HG03342 (cell line): ENCODE measurements at regions not wholly inside any gene's neighbourhood (a gene's known extent, or its start where the extent isn't known, plus 50 kb on each side); places are given as distances from the start of the nearest gene placed in this dataset.
A peak's percentile ranks its signal among the peaks of the same experiment; 100 is the strongest.
"Not testable (repeated sequence)": the region's sequence is repeated elsewhere in the genome, so short reads cannot be mapped to it uniquely, and the experiment has no call there.

ENCODE experiments used
- ATAC-seq: cut with Tn5 transposase; IDR thresholded peaks from one replicate; pipeline ENCODE4 v1.9.1; 2021; ENCODE audit warnings: mild to moderate bottlenecking, moderate library complexity; ENCODE audit not compliant: unreplicated experiment

DNA sequence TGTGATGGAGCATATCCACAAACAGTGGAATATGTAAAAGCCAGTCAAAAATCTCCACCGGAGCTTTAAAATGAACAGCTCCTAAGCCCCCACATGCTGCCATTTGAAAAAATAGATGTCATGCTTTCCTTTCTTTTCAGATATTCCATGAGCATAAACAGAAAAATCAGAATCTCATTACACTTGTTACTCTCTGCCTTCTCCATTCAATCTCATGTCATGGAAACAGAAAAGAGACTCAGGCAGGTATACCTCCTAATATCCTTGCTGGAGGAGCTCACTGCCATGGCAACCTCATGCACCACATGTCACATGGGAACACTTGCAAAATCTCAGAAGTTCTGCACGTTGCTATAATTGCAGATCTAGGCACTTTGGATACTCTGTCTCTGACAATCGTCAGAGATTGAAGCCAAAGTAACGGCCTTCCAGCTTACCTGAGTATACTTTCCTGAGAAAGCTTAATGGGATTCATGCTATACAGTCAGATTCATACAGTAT lies 317.0 kb upstream of the ADAMTS9 start:
- ATAC-seq, result no peak

DNA sequence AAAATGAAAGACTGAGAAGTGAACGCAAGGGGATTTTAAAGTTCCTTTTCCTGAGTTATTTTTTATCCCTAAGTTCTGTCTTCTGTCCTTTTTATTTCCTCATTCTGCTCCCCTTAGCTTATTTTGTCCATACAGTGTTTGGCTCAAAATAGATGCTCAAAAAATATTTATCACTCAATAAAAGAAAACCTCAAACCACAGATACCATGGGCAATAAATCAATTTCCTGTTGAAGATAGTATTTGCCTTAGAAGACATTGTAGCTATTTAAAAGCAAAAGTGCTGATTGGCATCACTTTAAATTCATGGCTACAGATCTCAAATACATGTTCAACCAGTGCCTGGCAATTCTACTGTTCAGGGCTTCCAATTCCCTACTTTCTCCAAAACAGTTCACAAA lies 316.5 kb upstream of the ADAMTS9 start:
- no peak for ATAC-seq

DNA sequence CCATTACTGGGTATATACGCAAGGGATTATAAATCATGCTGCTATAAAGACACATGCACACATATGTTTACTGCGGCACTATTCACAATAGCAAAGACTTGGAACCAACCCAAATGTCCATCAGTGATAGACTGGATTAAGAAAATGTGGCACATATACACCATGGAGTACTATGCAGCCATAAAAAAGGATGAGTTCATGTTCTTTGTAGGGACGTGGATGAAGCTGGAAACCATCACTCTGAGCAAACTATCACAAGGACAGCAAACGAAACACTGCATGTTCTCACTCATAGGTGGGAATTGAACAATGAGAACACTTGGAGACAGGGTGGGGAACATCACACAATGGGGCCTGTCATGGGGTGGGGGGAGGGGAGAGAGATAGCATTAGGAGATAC lies 313.3 kb upstream of the ADAMTS9 start:
- ATAC-seq, result not testable (repeated sequence)

DNA sequence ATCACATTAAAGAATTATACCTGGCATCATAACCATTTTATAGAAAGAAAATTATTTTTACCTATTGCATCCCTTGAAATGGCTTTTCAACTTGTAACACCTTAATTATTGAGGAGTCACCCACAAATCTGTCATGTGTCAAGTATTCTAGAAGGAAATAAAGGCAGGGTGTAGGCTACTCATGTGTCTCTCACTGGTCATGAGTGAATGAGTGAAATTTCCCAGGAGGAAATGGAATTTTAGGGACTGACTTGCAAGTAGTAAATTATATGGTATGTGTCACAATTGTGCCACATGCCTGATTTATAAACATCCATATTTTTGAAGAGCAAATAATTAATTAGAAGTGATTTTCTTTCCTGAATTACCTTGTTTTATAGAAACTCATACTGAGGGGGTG lies 310.5 kb upstream of the ADAMTS9 start:
- no peak for ATAC-seq

DNA sequence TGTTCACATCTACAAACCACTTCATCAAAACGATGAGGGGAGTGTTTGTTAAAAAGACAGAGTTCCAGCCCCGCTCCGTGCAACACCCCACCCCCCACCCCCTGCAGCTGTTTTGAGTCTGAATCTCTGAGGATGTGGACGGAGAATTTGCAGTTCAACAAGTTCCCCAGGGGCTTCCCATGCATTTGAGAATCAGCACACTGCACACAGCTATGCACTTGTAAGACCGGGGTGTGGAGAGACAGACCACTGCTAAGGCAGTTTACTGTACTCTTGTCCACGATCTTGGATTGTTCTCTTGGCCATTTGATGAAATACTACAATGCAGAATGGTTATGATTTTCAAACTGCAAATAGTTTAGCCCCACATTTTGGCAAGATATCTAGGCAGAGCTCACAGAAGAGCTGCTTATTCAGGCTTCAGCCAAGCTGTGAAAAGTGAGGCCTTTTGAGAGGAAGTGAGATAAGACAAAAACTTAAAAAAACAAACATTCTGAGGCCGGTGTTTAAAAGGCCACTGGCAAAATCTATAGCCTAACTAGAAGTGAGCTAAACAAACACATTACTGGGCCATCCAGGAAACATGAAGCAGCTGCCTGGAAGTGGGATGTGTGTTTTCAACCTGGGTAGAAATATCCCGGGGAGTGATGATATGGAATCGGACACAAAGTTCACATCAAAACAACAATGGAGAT lies 308.2 kb upstream of the ADAMTS9 start:
- ATAC-seq, result no peak

DNA sequence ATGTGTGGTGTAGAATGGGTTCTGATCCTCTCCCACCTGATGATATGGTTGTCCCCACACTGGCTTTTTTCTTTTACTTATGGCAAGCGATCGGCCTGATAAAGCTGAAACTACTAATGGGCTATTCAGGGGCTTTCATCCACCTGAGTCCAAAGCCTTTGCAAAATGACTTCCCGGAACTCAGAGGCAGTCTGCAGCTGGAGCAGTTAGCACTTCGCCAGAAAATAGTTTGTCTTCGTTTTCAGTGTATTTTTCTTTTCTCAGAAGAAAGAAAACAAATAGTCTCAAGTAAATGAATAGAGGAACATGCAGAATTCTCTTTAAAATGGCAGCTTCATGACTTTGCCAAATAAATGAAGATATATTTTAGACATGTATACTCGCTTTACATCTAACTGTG lies 306.0 kb upstream of the ADAMTS9 start:
- ATAC-seq, result no peak

DNA sequence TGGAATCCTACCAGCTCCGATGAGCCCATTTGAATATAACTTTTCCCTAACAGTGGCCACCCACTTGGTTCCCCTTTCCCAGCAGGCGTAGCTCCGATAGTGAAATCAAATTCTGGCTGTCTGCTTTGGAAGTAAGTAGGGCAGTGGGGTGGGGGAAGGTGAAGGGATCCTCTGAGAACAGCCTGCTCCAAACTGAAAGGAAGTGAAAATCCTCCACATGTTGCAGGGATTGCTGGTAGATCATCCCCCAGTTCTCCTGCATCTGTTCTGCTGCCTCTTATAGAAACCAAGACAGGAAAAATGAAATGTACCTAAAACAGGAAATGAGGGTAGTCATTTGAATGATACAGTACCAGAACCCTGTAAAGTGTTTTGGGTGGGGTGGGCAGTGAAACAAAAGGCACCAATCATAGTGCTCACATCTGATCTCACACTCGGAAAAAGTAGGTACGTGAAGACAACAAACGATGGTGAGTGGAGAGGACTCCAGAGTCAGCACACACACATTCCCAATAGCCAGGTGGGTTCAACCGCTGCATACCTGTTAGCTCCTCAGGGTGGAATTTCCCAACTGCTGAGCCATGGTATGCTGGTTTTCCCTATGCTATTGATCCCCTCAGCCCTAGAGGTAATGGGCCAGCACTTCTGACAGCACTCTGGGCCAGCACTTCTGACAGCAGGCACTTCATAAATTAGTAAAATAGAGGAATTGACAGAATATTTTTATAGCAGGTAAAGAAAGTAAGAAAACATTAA lies 304.9 kb upstream of the ADAMTS9 start:
- no peak for ATAC-seq

DNA sequence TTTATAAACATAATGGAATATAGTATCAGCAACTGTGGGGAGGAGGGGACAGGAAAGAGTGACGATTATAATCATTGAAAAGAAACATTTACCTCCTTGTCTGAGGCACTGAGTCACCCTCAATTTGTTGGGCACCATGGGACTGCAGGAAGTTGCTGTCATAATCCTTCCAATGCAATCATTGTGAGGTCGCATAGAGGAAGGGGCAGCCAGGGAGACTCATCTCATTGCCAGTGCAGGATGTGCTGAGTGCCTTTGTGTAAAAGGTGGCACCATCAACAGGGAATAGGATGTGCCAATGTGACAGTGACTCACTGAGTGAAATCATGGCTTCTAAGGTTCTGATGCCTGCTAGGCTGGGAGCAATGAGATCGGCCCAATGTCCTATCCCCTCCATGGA lies 300.4 kb upstream of the ADAMTS9 start:
- no peak for ATAC-seq

DNA sequence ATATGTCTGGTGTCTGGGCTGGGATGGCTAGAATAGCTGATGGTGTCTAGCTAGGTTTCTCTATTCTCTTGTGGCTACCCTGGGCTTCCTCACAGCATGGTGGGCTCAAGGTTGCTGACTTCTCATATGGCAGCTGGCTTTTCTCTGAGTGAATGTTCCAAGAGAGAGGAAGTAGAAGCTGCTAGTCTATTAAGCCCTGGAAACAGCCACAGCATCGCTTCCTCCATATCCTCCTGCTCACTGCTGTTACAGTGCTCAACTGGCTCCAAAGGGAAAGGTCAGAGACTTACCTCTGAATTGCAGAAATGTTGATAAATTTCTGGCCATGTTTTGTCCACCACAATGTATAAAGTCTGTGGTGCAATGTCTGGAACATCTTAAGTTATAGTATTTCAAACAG lies 299.9 kb upstream of the ADAMTS9 start:
- no peak for ATAC-seq

DNA sequence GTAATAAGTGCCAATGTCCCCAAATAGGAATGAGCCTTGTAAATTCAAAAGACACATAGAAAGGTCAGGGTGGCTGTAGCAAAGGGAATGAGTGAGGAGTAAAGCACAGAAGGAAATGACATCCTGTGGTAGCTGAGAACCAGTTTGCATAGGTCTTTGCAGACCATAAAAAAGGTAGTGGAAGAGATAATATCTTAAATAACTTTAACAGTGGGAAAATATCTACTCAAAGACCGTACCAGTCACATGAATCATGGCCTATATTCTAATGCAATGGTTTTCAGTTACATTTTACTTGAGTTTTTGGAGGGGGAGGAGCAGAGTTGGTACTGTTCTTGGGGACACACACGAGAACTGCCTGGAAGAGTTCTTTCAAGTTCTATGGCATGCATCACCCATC lies 297.3 kb upstream of the ADAMTS9 start:
- ATAC-seq, result no peak

DNA sequence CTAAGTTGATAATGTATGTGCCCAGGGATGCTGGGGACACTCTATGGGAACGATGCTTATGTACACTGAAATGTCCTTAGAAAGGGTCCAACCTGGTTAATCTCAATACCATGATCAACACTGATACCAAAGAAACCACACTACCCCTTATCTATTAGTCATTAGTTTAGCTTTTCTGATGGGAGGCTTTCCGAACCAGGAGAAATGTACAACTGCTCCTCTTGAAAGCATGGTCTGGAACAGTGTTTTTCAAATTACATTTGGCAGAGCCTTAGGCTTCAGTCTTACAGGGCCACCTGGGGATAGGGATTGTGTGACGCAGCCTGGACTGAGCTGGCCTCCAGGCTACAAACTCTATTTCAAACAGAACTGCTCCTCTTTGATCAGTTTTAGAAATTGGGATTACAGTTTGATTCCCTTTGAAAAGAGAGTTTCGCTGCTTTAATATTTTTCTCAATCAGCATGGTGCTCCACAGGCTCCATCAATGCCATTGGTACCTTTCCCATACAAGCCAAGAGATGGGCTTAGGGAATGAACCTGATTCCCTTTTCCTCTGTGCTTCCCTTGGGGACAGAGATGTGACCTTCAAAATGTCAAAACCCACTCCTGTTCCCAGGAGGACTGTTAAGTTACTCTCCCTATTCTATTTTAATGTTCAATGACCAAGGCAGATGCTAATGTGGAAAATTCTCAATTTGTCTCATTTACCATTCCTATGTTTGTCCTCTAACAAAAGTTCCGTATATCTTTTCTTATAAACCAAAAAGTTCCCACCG lies 296.0 kb upstream of the ADAMTS9 start:
- ATAC-seq, result no peak

DNA sequence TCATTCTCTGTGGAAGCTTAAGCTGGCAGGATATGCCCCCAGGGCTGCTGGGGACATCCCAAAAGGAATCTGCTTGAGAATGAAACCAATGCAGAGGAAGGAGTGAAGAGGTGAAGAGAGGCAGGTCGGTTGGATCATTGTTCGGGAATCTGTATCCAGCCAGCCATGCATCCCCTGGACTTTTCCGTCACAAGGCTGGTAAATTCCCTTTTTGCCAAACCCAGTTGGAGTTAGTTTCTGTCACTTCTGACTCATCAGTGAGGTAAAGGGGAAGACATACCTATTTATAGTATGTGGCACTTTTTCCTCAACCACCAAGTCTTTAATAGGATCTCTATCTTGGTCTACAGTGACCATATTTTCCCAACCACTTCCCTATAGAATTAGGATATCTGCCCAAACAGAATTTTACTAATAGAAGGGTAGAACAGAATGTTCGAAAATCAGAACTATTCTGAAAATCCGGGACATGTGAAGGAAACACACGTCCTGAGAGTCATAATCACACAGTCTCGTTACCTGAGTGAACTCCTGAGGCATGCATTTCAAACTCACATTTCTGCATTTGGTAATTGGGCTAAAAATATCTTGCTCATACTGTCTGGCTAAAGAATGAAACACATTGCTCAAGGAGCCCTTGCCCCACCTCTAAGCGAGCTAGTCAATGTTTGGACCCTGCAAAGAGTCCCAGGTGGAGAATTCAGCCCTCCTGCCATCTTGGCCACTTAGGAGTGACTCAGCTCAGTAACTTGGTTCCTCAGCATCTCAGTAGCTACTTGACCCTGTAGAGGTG lies 289.7 kb upstream of the ADAMTS9 start:
- no peak for ATAC-seq

DNA sequence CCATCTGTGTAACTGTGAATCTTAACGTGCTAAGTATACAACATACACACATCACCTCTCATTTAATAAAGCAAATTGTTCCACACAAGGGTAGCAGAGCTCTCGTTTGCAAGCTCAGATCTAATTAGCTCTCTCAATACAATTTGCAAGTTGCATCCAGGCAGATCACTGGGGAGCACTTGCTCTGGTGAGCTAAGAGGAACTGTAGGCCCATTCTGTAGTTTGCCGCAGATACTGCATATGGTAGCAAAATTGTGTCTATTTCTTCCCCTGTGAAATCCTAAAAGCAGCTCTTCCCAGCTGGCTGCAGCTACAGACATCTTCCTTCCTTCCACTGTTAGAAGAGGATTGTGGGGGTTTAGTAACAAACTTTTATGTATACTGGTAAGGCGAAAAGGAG lies 288.7 kb upstream of the ADAMTS9 start:
- ATAC-seq, result no peak

DNA sequence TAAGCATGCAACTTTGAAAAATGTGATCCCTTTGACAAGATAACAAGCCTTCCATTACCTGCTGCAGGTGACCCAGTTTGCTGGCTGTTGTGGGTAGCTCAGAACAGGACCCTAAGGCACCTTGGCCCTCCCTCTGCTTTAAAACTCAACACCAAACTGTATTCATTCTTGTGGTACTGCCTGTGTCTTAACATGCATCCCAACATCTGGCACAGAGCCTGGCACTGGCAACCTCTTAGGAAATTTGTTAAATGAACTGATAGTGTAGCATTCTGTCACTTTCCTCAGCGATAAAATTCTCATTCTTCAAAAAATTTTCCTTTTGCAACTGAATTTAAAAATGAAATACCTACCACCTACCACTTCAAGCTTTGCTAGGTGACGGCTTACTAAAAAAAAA lies 287.3 kb upstream of the ADAMTS9 start:
- ATAC-seq, result no peak

DNA sequence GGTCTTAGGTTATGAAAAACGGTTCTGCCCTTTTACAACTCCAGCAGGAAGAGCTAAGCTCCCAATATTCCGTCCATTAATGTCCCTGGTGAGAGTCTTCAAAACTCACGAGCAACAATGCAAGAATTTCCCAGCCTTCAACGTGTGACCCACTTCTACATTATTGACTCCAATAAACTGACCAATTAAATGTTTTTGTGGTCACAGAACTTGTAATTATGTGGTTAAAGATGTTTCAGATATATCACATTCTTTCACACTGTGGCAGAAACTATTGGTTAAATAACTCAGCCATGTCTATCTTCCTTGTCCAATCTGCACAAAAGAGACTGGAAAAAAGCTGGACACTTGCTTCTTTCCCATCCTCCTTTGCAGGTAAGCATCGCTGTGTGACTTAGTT lies 286.6 kb upstream of the ADAMTS9 start:
- ATAC-seq, result no peak

DNA sequence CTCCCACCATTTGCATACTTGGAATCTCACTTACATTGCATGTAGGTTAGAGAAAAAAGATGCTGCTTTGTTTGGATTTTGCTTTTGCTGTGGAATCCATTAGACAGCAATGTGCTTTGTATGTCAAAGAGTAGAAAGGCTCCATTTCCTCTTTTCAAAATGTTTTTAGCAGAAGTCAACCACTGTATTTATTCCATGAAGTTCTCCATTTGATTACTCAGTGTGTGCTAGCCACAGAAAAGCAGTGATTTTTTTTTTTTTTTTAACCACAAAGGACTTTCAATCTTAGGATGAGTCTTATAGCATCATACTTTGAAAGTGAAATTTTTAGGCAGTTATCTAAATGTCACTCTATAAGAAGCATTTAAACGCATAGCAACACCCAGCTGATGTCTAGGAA lies 285.0 kb upstream of the ADAMTS9 start:
- ATAC-seq, result peak; percentile 49

DNA sequence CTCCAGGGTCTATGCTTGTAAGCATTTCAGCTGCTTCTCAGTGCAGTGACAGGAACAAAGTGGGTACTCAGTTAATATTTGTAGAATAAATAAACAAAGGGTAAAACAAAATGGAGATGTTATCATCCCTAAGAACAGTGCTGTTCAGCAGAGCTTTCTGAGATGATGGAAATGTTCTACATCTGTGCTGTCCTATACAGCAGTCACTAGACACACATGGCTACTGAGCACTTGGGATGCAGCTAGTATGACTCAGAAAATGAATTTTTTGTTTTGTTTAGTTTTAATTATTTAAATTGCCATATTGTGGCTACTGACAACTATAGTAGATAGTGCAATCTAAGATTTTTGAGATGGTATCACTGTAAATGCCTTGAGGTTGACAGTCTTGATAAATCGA lies 283.8 kb upstream of the ADAMTS9 start:
- ATAC-seq, result no peak

DNA sequence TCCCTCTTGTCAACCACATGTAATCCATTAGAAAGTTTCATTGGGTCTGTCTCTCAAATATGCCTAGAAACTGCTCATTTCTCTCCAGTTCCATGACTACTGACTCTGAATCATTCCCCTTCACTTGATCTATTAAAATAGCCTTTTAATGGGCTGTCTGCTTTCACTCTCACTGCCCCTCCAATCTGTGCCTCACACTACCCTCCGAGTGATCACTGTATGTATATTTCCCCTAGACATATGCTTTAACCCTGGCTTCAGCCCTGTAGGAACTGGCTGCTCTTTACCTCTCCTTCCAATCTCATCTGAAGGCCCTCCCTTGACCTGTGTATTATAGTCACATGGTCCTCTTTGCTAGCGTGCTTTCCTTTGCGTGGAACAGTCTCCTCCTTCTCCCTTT lies 282.8 kb upstream of the ADAMTS9 start:
- no peak for ATAC-seq

DNA sequence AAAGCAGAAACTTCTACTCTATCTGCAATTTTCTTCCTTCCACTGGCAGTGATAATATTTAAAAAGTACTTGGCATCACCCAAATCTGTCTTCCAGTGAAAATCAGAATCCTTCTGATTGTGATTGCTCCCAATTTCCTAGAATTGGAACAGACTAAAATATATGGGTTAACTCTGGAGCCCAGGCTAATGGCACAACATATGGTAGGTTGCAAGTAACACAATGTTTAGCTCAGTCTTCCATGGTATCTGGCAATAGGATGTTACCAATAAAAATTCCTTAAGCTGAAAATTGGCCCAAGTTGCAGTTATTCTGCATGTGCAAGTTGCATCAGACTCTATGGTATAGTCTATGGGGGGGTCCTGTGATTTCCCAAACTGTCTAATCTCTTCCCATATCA lies 273.5 kb upstream of the ADAMTS9 start:
- ATAC-seq, result no peak

DNA sequence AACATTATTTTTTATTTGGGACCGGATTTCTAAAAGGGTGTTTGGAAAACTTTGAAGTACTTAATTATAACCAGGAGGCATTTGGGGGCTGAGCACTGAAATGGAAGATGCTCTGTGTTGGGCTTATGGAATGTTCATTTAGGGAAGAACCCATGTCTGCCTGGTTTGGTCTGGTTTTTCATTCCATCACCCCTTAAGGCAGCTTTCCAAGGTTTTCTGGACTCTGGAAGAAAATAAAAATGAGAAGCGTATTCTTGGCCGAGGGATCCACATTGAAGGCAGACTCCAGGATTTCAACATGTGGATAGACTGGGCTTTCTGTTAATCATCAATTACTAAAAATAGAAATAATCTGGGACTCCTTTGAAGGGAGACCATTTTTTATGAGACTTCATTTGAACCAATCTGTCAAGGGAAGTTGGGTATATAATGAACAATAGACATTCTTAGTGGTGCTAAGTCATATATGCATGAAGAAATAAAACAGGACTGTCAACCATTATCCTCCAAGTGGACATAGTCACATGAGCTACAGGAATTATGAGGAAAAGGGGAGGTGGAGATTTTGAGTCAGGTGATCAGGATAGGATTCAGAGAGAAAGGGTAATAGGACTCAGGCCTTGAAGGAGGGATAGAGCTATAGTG lies 270.5 kb upstream of the ADAMTS9 start:
- no peak for ATAC-seq
